CD14-positive monocyte (primary cell): ENCODE measurements at regions not wholly inside any gene's neighbourhood (a gene's known extent, or its start where the extent isn't known, plus 50 kb on each side); places are given as distances from the start of the nearest gene placed in this dataset.

Source experiments
- DNase-seq, 3 donors: peaks; one replicate each; pipeline ENCODE4 v3.0.0-alpha.2; 2011 to 2022
- H2AFZ ChIP-seq: 2 replicates; pipeline ENCODE4 v1.6.0; 2012; ENCODE audit warnings: mild to moderate bottlenecking, low read depth, low read length, inconsistent platforms; ENCODE audit not compliant: insufficient read depth, poor library complexity, severe bottlenecking
- H3K27ac ChIP-seq, 2 donors: 1 replicate in 1 of 2; 2 replicates in 1 of 2; pipeline ENCODE4 v1.5.1; 2012 to 2013; ENCODE audit warnings: low read length in 2 of 2, control low read depth in 1 of 2, inconsistent platforms in 1 of 2, low read depth in 1 of 2, mild to moderate bottlenecking in 1 of 2
- H3K27me3 ChIP-seq, 2 donors: one replicate each; pipeline versions ENCODE4 v1.6.0 to v1.6.1; 2011 to 2013; ENCODE audit warnings: low read length in 2 of 2; ENCODE audit not compliant: control insufficient read depth in 2 of 2, insufficient read depth in 2 of 2
- H3K36me3 ChIP-seq, 2 donors: replicated peaks in 1 of 2; 1 replicate in 1 of 2; 2 replicates in 1 of 2; pipeline versions ENCODE4 v1.5.1 to v1.6.1; 2012 to 2013; ENCODE audit warnings: low read length in 2 of 2, control low read depth in 1 of 2, inconsistent platforms in 1 of 2, mild to moderate bottlenecking in 1 of 2; ENCODE audit not compliant: insufficient read depth in 2 of 2, control insufficient read depth in 1 of 2
- H3K4me1 ChIP-seq, 2 donors: 1 replicate in 1 of 2; 2 replicates in 1 of 2; pipeline versions ENCODE4 v1.5.1 to v1.6.1; 2012 to 2013; ENCODE audit warnings: low read length in 2 of 2, control low read depth in 1 of 2, inconsistent platforms in 1 of 2, mild to moderate bottlenecking in 1 of 2, moderate library complexity in 1 of 2; ENCODE audit not compliant: insufficient read depth in 2 of 2, control insufficient read depth in 1 of 2
- H3K4me2 ChIP-seq: replicated peaks from 2 replicates; pipeline ENCODE3; 2012; ENCODE audit warnings: low read length, moderate library complexity, mild to moderate bottlenecking; ENCODE audit not compliant: poor library complexity, severe bottlenecking; ENCODE audit errors: extremely low read depth
- H3K4me3 ChIP-seq, 3 experiments: fragments of 200-600 bp in 1 of 3; sonication (generic) in 1 of 3; replicated peaks in 1 of 3; 1 replicate in 2 of 3; 2 replicates in 1 of 3; pipeline ENCODE4 v1.5.1; 2011 to 2013; ENCODE audit warnings: low read length in 3 of 3, mild to moderate bottlenecking in 3 of 3, control low read depth in 2 of 3, low read depth in 2 of 3, inconsistent platforms in 1 of 3, moderate library complexity in 1 of 3
- H3K79me2 ChIP-seq: 2 replicates; pipeline ENCODE4 v1.6.0; 2012; ENCODE audit warnings: mild to moderate bottlenecking, control low read depth, inconsistent platforms, low read length, moderate library complexity; ENCODE audit not compliant: insufficient read depth
- H3K9ac ChIP-seq: 2 replicates; pipeline ENCODE4 v1.6.0; 2017; ENCODE audit warnings: low read length, mild to moderate bottlenecking; ENCODE audit not compliant: insufficient read depth, poor library complexity, severe bottlenecking
- H3K9me3 ChIP-seq, 2 donors: replicated peaks in 1 of 2; 1 replicate in 1 of 2; 2 replicates in 1 of 2; pipeline versions ENCODE4 v1.5.1 to v1.6.1; 2012 to 2013; ENCODE audit warnings: low read length in 2 of 2, control low read depth in 1 of 2; ENCODE audit not compliant: control insufficient read depth in 1 of 2, insufficient read depth in 1 of 2
- H4K20me1 ChIP-seq: 2 replicates; pipeline ENCODE4 v1.6.0; 2012; ENCODE audit warnings: mild to moderate bottlenecking, low read length, control low read depth, moderate library complexity; ENCODE audit not compliant: insufficient read depth
- H3K27ac Mint-ChIP-seq, 7 donors: one replicate each; pipeline ENCODE4 v1.8.0; 2020; ENCODE audit warnings: mild to moderate bottlenecking in 7 of 7, mixed read lengths in 7 of 7, moderate library complexity in 6 of 7, inconsistent platforms in 2 of 7
- H3K27me3 Mint-ChIP-seq, 3 donors: one replicate each; pipeline ENCODE4 v1.8.0; 2021 to 2022; ENCODE audit warnings: low read depth in 3 of 3, mild to moderate bottlenecking in 3 of 3, mixed read lengths in 3 of 3, moderate library complexity in 3 of 3, inconsistent platforms in 1 of 3
- H3K36me3 Mint-ChIP-seq, 2 donors: one replicate each; pipeline ENCODE4 v1.8.0; 2020; ENCODE audit warnings: mixed read lengths in 2 of 2, inconsistent platforms in 1 of 2, mild to moderate bottlenecking in 1 of 2
- H3K4me1 Mint-ChIP-seq: one replicate; pipeline ENCODE4 v1.8.0; 2020; ENCODE audit warnings: mild to moderate bottlenecking, mixed read lengths
- H3K4me3 Mint-ChIP-seq, 2 donors: one replicate each; pipeline ENCODE4 v1.8.0; 2020; ENCODE audit warnings: mild to moderate bottlenecking in 2 of 2, mixed read lengths in 2 of 2, moderate library complexity in 1 of 2
- H3K9me3 Mint-ChIP-seq, 7 donors: one replicate each; pipeline ENCODE4 v1.8.0; 2020 to 2022; ENCODE audit warnings: mixed read lengths in 7 of 7, mild to moderate bottlenecking in 6 of 7, moderate library complexity in 6 of 7, inconsistent platforms in 2 of 7
- CTCF ChIP-seq: fragments of 200-600 bp; IDR thresholded peaks from one replicate; pipeline ENCODE4 v1.8.0; 2022; ENCODE audit warnings: antibody characterized with exemption, mild to moderate bottlenecking
- WGBS: methylation state at CpG from one replicate; pipeline ENCODE4 v1.1.5; 2013; ENCODE audit warnings: missing lambda C conversion rate; ENCODE audit not compliant: insufficient coverage; 5-methylcytosine and 5-hydroxymethylcytosine counted together
- intact Hi-C, 2 donors: fragments of 100-400 bp; cut with micrococcal nuclease; formaldehyde crosslinking; loops; one replicate each; pipeline versions ENCODE4 v1.15.0 to v1.15.1; 2023

- Histone ChIP-seq H3K4me2 (no peak overlapping the region), H3K27me3 (no peaks in the 10 kb centered on the region), H3K9me3 (no peaks in the 10 kb centered on the region), H2AFZ (no peak overlapping the region), H3K4me1 (no peaks in the 10 kb centered on the region), H3K9ac (no peak overlapping the region), H3K79me2 (no peaks in the 10 kb centered on the region), H3K36me3 (no peaks in the 10 kb centered on the region), H3K4me3 (no peak overlapping the region), H3K27ac (no peak overlapping the region), H4K20me1 (no peaks in the 10 kb centered on the region)
- H3K9me3 Mint-ChIP-seq, result peaks cover 0 to 5% (median 1%) of the 10 kb centered on the region in 7 donors
- no peaks in the 10 kb centered on the region for H3K4me1 Mint-ChIP-seq
- intact Hi-C loops, result no loop called here
- H3K27ac Mint-ChIP-seq, result no peak overlapping the region
- H3K4me3 Mint-ChIP-seq, result no peak overlapping the region
- H3K36me3 Mint-ChIP-seq, result no peaks in the 10 kb centered on the region
- peaks cover 0 to 1% (median 0%) of the 10 kb centered on the region in 3 donors for H3K27me3 Mint-ChIP-seq
- WGBS, result no CpG with 5 or more reads among the region's 1 CpG
- DNase-seq, result no peak
- no peak for TF ChIP-seq CTCF
These were observed 1205.5 kb upstream of the CITED2 start for GRCh38 chr6:140579918-140580317.

GRCh38 chr6:140576004-140576555, 1201.6 kb upstream of the CITED2 start:
- Histone ChIP-seq H3K79me2 (no peaks in the 10 kb centered on the region), H3K9ac (no peak overlapping the region), H3K4me3 (no peak overlapping the region), H3K36me3 (no peaks in the 10 kb centered on the region), H3K4me1 (no peaks in the 10 kb centered on the region), H4K20me1 (no peaks in the 10 kb centered on the region), H2AFZ (no peak overlapping the region), H3K27ac (no peak overlapping the region), H3K9me3 (no peaks in the 10 kb centered on the region), H3K4me2 (no peak overlapping the region), H3K27me3 (no peaks in the 10 kb centered on the region)
- peaks cover 4% of the 10 kb centered on the region for H3K4me1 Mint-ChIP-seq
- H3K9me3 Mint-ChIP-seq, result peaks cover 0 to 3% (median 0%) of the 10 kb centered on the region in 7 donors
- 100% methylated on average over 2 of the region's 7 CpGs for WGBS
- no peak for DNase-seq
- no peak overlapping the region for H3K27ac Mint-ChIP-seq
- peaks cover 0 to 1% (median 0%) of the 10 kb centered on the region in 3 donors for H3K27me3 Mint-ChIP-seq
- TF ChIP-seq CTCF, result no peak
- intact Hi-C loops, result no loop called here
- no peaks in the 10 kb centered on the region for H3K36me3 Mint-ChIP-seq
- H3K4me3 Mint-ChIP-seq, result no peak overlapping the region
